ENCODE measurements at regions not wholly inside any gene's neighbourhood (a gene's known extent, or its start where the extent isn't known, plus 50 kb on each side); places are given as distances from the start of the nearest gene placed in this dataset.
"Not testable (repeated sequence)": the region's sequence is repeated elsewhere in the genome, so short reads cannot be mapped to it uniquely, and the experiment has no call there.

DNA sequence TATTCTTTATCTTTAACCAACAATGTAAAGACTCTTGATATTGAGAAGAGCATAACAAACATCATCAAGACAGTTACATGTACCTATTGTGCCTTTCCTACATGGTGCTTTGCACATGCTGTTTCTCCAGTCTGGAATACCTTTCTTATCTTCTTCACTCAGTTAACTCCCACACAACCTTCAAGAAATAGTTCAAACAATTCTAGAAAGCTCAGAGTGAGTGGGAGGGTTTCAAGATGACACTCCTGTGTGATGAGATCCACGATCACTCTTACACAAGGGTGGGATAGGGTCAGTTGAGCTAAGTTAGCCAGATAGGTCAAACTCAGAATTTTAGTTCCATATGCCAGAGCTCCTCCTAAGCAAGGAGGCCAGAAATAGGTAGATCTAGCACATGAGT is 915.5 kb downstream of the NR2F1-AS1 start:
- no peak for DNase-seq

DNA sequence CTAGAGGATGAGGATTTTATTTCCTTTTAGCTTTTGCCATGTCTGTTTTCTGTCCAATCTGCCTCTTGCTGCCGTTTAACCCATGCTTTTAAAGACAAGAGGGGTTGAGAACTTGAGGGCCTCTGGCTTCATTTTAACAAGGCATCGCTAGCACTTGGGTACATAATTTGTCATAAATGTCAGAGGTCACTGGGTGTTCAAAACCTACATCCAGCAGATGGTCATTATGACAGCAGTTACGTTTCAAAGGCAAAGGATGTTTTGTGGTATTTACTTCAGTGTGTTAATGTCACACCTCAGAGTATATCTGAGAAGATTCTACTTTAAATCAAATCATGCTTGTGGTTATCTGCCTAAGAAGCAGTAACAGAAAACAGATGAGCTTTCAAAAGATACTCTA is 918.3 kb downstream of the NR2F1-AS1 start:
- DNase-seq: no peak

DNA sequence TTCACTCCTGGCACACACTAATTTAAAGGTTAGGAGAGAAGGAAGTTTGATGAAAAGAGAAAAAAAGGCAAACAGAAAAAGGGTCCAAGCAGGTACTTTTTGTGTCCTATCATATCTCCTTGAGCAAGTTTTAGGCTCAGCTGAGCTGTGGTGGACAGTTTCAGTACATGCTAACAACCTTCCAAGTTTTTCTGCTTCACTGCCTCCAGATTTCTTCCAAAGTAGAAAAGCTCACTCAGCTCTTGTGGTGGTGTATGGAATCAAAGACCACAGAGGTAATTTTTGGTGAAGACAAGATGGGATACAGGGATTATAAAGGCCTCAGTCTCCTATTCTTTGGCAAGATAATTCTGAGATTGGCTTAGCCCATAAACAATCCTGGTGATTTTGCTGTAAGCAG is 921.8 kb downstream of the NR2F1-AS1 start:
- DNase-seq: no peak

DNA sequence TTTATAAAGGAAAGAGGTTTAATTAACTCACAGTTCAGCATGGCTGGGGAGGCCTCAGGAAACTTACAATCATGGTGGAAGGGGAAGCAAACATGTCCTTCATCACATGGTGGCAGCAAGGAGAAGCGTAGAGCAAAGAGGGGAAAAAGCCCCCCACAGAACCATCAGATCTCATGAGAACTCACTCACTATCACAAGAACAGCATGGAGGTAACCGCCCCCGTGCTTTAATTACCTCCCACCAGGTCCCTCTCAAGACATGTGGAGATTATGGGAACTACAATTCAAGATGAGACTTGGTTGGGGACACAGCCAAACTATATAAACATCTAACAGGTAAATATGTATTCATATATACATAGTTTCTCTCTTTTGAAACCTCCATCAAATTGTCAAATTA is 926.4 kb downstream of the NR2F1-AS1 start:
- DNase-seq: not testable (repeated sequence)

DNA sequence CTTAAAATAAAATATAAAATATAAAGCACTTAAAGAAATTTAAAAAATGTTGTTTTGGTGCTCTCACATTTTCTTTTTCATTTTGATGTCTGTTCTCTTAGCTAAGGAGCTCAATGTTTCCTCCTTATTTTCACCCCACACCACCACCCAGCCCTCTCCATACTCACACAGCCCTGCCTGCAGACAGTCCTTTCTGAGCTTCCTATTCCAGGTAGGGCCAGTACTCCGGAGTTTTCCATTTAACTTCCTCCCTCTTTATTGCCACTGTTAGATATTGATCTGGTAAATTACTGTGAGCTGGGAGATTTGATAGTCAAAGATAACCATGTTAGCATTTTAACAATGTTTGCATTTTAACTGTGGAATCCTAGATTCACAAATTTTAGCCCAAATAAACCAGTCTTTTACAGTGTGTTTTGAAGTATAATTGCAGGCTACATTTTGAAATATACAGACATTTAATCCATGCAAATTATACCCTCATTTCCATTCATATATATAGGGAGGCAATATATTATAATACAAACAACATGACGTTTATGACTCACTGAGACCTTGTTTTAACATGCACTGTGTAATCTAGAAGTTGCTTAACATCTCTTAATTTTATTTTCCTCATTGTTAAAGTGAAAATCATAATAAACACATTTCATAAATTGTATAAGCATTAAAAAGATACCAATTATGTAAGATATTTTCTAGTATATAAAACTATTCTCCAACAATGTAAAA is 927.1 kb downstream of the NR2F1-AS1 start:
- no peak for DNase-seq

DNA sequence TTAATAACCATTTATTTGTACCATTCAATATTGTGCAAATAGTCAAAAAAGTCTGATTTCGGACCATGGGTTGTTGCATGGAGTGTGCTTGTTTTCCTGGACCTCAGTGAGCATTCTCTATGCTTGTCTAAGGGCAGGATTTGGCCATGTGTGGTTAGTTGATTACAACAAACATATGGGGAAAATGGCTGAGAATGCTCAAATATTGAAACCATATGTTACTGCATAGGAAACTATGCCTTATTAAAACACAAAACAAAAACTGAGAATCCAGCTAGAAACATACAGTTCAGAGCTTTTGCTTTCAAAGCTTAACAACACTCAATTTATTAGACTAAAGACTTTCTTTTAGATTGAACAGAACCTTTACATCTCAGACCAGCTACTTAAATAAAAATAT is 928.3 kb downstream of the NR2F1-AS1 start:
- DNase-seq: no peak

DNA sequence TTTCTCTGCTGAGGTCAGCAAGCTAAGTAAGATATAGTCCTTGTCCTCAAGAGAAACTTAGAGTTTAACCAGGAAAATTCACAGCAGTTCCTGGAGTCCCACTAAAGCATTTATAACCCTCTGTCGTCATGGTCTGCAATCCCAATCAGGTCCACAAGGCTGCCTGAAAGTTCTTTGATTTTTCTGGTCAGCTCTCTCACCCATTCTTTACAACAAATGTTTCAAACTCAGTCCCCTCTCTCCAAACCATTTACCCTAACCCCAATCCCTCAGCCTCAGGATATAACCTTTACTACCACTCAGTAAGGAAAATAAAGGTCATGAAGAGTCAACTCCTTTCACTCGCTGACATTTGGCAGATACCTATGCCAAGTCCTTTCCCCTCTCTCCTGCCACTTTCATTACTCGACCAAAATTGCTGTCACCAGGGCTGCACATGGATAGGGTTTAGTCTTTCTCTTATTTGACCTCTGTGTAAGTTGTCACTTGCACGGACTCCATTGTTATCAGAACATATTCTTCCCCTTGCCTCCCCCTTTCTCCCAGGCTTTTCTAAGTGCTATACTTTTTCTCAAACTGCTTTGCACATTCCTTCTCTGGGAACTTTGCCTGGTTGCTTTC is 936.6 kb downstream of the NR2F1-AS1 start:
- no peak for DNase-seq

DNA sequence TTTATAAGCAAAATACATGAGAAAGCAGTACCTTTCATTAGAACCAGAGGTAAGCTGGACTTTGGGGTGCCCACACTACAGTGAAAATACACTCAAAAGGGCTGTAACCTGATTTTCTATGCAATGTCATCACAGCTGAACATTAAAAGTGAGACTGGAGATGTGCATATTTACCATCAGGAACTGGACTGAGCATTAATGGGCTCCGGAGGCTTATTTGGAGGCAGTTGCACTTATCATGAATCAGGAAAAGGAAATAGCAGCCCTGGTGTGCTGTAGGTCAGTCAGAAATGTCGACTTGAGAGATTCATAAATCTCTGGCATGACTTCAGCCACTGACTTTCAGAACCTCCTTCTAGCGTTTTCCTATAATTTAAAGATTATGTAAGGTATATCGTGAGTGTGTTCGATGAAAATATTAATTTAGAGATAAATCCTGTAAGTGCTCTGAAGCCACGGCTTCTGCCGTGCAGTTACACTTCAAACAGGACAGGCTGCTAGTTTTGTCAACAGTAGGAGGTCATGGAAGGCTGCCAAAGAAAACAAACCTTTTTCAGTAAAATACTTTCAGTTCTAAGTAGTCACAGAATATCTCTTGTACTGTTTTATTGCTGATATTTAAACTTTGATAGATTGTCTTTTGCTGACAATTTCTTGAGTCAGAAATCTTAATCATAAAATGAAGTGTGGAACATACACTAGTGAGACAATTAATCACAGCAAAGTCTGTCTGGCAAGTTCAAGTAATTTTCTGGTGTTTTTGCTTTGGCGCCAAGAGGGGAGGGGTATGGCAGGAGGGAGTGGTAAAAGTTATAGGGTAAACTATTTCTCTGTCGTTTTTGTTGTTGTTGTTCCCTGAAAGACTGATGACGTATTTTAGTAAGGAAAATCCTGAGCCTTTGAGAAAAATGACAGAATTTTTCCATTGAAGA is 939.7 kb downstream of the NR2F1-AS1 start:
- no peak for DNase-seq

DNA sequence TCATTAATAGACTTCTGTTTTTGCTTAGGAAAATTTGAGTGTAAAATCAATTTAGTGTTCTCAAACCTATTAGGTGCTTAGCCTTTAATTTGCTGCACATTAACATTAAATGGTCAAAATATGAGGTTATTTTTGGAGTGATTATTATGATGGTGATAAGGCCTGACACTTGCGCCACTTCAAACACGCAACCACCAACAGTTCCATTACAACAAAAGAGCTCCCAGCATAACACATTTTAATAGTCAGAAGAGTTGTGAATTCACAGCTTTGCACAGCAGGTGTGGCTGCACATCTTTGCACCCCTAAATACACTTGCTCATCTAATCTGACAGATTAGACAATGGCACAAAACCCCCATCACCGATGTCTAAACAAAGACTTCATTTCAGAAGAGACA is 940.7 kb downstream of the NR2F1-AS1 start:
- DNase-seq: no peak

DNA sequence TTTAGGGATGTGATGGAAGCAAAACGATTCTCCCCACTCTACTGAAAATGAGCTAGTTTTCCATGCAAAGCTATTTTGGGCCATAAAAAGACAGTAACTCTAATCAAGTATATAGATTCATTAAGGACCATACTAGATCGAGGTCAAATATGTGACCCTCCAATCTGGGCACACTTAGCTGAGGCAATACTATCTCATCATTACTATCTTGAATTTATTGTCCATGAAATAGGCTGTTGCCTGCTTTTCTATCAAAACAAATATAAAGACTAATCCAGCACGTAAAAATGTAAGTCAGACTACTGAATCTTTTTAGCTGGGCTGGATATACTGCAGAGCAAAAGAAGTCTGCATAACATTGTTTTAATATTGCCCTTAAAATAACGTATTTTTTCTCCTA is 943.1 kb downstream of the NR2F1-AS1 start:
- DNase-seq: no peak

DNA sequence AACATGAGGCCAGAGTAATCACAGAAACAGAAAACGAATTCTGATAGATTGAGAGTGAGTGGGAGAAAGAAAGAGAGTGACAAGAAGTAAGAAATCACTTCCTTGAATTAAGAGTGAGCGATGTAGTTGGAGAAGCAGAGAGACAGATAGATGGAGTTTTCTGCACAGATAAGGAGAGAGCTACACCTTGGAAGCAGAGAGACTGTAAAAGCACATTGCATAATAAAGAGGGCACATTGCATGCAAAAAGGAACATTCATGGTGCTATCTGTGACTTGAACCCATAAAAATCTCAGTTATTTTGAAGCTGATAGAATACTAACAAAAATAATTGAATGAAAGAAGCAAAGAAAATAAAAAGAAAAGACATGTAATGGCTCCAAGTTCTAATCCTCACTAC is 943.8 kb downstream of the NR2F1-AS1 start:
- no peak for DNase-seq

DNA sequence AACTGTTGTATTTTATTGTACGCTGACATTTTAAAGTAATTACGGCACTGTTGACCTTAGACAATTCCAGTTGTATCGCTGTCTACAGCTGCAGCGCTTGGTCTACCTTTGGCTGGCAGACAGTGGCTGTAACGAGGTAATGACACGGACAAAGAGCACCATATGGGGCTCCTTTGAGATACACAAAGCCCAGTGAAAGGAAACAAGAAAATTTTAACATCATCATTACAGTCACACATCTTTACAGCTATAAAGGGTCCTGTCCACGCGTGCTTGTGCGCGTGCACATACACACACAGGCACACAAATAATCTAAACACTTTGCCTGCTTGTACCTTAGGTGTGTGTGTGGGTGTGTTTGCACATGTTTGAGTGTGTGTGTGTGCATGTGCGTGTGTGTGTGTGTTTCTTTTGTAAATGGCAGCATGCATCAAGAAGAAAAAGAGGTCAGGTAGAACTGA is 946.0 kb downstream of the NR2F1-AS1 start:
- no peak for DNase-seq

DNA sequence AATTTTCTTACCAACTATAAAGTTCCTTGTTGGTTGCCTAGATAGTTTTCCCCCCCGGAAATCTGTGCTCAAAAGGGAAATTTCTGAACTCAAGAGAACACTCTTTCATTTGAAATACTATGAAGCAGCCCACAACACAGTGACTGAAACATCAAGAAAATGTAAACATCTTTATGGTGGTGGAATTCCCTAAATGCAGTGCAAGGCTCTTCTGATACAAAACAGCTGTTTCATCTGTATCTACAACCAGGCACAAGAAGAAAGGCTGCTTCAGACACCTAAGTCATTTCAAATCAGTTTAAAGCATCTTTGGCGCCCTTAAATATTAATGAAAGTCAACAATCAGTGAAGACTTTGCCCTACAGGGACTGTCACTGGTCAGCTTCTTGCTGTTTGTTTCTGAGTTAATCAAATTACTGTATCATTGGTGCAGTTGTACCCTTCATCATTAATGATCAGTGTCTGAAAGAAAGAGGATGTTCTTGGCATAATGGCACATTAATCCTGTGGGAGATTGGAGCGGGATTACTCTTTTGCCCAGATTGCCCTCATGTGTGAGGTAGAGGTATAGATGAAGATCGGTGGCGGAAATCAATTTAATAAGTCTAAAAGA is 947.0 kb downstream of the NR2F1-AS1 start:
- no peak for DNase-seq

DNA sequence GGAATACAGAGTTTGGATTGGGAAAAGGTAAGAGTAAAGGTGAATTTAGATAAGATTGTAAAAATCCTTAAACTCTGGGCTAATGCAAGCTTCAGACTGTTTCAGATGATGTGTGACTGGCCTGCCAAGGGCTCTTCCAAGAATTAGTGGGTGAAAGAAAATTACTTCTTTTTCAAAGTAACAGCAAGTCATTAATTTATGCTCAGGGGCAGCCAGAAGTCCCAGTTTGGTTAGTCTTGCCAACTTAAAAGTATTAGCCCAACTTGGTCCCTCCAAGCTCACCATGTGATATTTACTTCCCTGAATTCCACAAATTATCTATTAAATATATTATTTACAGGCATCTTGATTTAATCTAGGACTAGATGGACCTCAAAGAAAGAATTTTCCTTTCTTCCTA is 947.8 kb downstream of the NR2F1-AS1 start:
- DNase-seq: no peak

DNA sequence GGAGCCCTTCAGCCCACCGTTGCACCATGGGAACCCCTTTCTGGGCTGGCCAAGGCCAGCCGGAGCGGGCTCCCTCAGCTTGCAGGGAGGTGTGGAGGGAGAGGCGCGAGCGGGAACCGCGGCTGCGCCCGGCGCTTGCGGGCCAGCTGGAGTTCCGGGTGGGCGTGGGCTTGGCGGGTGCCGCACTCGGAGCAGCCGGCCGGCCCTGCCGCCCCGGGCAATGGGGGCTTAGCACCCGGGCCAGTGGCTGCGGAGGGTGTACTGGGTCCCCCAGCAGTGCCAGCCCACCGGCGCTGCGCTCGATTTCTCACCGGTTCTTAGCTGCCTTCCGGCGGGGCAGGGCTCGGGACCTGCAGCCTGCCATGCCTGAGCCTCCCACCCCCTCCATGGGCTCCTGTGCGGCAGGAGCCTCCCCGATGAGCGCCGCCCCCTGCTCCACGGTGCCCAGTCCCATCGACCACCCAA is 949.8 kb downstream of the NR2F1-AS1 start:
- DNase-seq: not testable (repeated sequence)

DNA sequence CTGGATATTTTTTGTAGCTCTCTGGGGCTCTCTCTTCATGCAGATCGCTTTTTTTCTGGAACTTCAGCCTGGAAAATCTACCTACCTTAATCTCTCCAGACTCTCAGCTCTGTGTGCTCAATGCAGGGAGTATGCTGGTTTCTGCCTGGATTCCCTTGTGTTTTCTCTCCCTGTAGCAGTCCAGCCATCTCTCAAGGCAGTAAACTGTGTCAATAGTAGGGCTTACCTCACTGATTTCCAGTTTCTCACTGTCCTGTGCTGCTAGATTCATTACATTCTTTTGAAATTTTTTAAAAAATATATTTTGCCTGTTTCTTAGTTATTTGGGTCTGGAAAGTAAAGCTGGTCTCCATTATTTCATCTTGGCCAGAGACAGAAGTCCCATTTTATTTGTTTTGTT is 951.4 kb downstream of the NR2F1-AS1 start:
- no peak for DNase-seq

DNA sequence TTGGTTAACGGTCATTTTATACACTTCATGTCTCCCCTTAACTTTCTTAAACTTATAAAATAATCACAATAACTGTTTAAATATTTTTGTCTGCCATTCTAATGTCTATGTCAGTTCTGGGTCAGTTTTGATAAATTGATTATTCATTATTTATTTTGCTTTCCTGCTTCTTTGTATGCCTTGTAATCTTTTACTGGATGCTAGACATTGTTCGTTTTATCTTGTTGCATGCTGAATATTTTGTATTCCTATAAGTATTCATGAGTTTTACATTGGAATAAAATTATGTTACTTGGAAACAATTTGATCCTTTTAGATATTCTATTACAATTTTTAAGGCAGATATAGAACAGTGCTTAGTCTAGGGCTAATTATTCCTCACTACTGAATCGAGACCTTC is 952.0 kb downstream of the NR2F1-AS1 start:
- no peak for DNase-seq

DNA sequence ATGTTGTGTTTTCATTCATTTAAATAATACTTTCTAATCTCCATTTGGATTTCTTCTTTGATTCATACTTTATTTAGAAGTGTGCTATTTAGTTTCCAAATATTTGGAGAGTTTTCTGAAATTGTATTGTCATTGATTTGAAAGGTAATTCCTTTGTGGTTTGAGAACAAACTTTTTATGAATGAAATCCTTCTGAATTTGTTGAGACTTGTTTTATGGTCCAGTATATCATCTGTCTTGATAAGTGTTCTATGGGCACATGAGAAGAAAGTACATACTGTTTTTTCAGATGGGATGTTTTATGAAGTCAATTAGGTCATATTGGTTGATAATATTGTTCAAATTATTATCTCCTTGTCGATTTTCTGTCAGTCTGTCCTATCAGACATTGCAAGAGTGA is 953.8 kb downstream of the NR2F1-AS1 start:
- no peak for DNase-seq

DNA sequence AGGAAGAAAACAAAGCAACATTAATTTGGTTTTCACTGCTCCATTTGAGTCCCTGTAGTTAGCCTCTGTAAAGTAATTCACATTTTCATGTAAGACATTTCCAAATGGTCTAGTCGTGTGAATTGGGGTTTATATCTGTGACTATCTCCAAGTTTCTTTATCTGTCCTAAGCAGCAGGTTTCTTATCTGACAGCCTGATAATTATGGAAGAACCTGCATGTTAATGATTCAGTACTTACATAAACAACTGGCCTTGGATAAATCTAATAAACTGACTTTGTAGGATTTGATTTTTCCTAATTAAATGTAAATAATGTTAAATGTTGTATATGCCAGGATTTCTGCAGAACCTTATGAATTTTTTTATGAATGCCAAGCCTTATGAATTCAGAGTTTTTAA is 964.9 kb downstream of the NR2F1-AS1 start:
- no peak for DNase-seq

DNA sequence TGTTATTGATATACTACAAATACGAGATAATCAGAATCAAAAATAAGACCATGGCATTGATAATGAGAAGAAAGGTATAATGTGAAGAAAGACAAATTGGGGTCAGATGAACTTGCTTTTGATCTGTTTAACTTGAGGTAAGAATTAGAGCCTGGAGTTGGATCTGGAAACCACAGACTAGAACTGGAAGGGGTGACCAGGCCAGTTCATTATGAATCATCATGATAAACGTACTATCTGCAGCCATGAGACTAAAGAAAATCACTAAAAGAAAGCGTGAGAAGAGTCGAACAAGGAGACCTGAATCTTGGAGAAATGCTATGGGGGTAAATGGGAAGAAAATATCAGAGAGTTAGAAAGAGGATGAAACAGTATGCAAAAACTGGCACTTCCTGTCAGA is 967.5 kb downstream of the NR2F1-AS1 start:
- DNase-seq: no peak

DNA sequence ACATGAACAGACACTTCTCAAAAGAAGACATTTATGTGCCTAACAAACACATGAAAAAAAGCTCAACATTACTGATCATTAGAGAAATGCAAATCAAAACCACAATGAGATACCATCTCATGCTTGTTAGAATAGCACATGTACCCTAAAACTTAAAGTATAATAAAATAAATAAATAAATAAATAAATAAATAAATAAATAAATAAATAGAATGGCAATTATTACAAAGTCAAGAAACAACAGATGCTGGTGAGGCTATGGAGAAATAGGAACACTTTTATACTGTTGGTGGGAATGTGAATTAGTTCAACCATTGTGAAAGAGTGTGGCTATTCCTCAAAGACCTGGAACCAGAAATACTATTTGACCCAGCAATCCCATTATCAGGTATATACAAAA is 970.6 kb downstream of the NR2F1-AS1 start:
- not testable (repeated sequence) for DNase-seq

DNA sequence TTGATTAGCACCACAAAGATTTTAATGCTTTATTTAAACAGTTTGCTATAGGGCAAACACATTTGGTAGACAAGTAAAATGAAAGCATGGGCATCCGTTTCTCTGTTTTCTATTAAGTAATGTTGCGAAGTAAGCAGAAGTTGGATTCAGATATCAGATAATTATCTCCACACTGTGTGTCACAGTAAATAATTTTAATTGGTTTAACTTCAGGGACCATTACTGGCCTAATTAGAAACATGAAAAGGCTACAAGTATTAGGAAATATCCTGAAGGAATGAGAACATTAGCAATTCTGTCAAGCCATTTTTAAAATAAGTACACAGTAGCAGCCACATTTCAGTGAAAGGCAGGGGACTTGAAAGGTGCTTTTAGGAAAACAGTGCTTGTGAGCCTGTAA is 975.4 kb downstream of the NR2F1-AS1 start:
- no peak for DNase-seq

DNA sequence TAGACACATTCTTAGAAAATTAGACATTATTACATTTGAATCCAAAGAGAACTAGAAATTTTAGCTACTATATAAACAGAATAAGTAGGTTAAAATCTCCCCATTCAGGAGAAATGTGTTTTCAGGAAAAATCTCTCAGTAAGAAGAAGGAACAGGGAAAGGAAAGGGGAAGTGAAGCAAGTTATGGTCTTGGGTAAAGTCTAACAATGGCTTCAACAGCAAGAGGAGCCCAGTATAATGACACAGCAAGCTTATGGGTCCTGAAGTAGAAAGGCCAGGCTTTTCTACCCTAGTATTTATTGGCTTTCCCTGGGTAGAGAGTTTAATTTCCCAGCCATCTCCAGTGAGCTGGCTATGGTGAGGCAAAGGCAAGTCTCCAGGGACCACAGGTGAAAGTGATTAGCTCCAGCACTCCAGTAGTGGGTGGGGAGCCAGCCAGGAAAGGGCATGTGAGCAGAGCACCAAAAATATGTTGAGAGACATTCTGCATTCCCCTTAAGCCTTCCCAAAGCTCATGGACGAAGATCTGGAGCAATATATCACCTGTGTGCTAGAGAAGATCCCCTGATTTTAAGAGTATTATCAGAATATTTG is 981.7 kb downstream of the NR2F1-AS1 start:
- DNase-seq: no peak
